Neural cell (in vitro differentiated cells): ENCODE measurements at regions not wholly inside any gene's neighbourhood (a gene's known extent, or its start where the extent isn't known, plus 50 kb on each side); places are given as distances from the start of the nearest gene placed in this dataset.

Experiments
- EP300 ChIP-seq: fragments of 450-650 bp; conservative IDR thresholded peaks from 2 replicates; pipeline ENCODE4 v1.6.1; 2014; ENCODE audit warnings: antibody characterized with exemption, mild to moderate bottlenecking, moderate library complexity; ENCODE audit not compliant: poor library complexity, severe bottlenecking
- TF ChIP-seq, protein P1 (sequence below): fragments of 450-650 bp; IDR thresholded peaks from 2 replicates; pipeline ENCODE4 v1.5.1; 2014; ENCODE audit warnings: antibody characterized with exemption, mild to moderate bottlenecking, moderate library complexity; ENCODE audit not compliant: poor library complexity, severe bottlenecking

- TF ChIP-seq, protein P1, sequence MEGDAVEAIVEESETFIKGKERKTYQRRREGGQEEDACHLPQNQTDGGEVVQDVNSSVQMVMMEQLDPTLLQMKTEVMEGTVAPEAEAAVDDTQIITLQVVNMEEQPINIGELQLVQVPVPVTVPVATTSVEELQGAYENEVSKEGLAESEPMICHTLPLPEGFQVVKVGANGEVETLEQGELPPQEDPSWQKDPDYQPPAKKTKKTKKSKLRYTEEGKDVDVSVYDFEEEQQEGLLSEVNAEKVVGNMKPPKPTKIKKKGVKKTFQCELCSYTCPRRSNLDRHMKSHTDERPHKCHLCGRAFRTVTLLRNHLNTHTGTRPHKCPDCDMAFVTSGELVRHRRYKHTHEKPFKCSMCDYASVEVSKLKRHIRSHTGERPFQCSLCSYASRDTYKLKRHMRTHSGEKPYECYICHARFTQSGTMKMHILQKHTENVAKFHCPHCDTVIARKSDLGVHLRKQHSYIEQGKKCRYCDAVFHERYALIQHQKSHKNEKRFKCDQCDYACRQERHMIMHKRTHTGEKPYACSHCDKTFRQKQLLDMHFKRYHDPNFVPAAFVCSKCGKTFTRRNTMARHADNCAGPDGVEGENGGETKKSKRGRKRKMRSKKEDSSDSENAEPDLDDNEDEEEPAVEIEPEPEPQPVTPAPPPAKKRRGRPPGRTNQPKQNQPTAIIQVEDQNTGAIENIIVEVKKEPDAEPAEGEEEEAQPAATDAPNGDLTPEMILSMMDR: no peak
- no peak for TF ChIP-seq EP300
These were observed 113.6 kb downstream of the KDR start for GRCh38 chr4:55011761-55012160.
